GM23248 (cell line): ENCODE measurements at regions not wholly inside any gene's neighbourhood (a gene's known extent, or its start where the extent isn't known, plus 50 kb on each side); places are given as distances from the start of the nearest gene placed in this dataset.

Experiments used
- DNase-seq: peaks from one replicate; pipeline ENCODE4 v3.0.0-alpha.2; 2015
- H2AFZ ChIP-seq: fragments of 200-600 bp; sonication (generic); 2 replicates; pipeline ENCODE4 v1.6.1; 2016; ENCODE audit warnings: antibody characterized with exemption
- H3F3A ChIP-seq: fragments of 200-600 bp; sonication (generic); 2 replicates; pipeline ENCODE4 v1.6.1; 2016; ENCODE audit warnings: mild to moderate bottlenecking, antibody characterized with exemption, mixed run types; ENCODE audit not compliant: insufficient read depth
- H3K27ac ChIP-seq: fragments of 200-600 bp; sonication (generic); 2 replicates; pipeline ENCODE4 v1.5.1; 2016; ENCODE audit warnings: mild to moderate bottlenecking
- H3K27me3 ChIP-seq: fragments of 200-600 bp; sonication (generic); replicated peaks from 2 replicates; pipeline ENCODE4 v1.6.1; 2016; ENCODE audit warnings: mild to moderate bottlenecking; ENCODE audit not compliant: insufficient read depth
- H3K36me3 ChIP-seq: fragments of 200-600 bp; sonication (generic); 2 replicates; pipeline ENCODE4 v1.6.1; 2016; ENCODE audit warnings: low read depth, mild to moderate bottlenecking
- H3K4me1 ChIP-seq: fragments of 200-600 bp; sonication (generic); 2 replicates; pipeline ENCODE4 v1.6.1; 2016; ENCODE audit warnings: mild to moderate bottlenecking; ENCODE audit not compliant: insufficient read depth
- H3K4me2 ChIP-seq: fragments of 200-600 bp; sonication (generic); one replicate; pipeline ENCODE4 v1.6.1; 2016; ENCODE audit warnings: mild to moderate bottlenecking; ENCODE audit not compliant: unreplicated experiment
- H3K4me3 ChIP-seq: fragments of 200-600 bp; sonication (generic); 2 replicates; pipeline ENCODE4 v1.5.1; 2016; ENCODE audit warnings: mild to moderate bottlenecking
- H3K79me2 ChIP-seq: fragments of 200-600 bp; sonication (generic); 2 replicates; pipeline ENCODE4 v1.6.1; 2016; ENCODE audit warnings: mild to moderate bottlenecking; ENCODE audit not compliant: insufficient read depth
- H3K9ac ChIP-seq: fragments of 200-600 bp; sonication (generic); 2 replicates; pipeline ENCODE4 v1.6.1; 2016; ENCODE audit warnings: mild to moderate bottlenecking
- H3K9me2 ChIP-seq: fragments of 200-600 bp; sonication (generic); 2 replicates; pipeline ENCODE4 v1.6.1; 2016; ENCODE audit warnings: mixed run types, mild to moderate bottlenecking, moderate library complexity; ENCODE audit not compliant: insufficient read depth
- H3K9me3 ChIP-seq: fragments of 200-600 bp; sonication (generic); one replicate; pipeline ENCODE4 v1.6.1; 2017; ENCODE audit warnings: low read depth
- H4K20me1 ChIP-seq: fragments of 200-600 bp; sonication (generic); 2 replicates; pipeline ENCODE4 v1.6.0; 2016; ENCODE audit not compliant: insufficient read depth
- EZH2 ChIP-seq: fragments of 200-600 bp; sonication (generic); IDR thresholded peaks from 2 replicates; pipeline ENCODE4 v1.6.1; 2018; ENCODE audit warnings: antibody characterized with exemption, mild to moderate bottlenecking; ENCODE audit not compliant: insufficient read depth, poor library complexity, severe bottlenecking
- EZH2phosphoT487 ChIP-seq: fragments of 200-600 bp; sonication (generic); IDR thresholded peaks from 2 replicates; pipeline ENCODE4 v1.6.1; 2018; ENCODE audit warnings: antibody characterized with exemption, moderate library complexity, mild to moderate bottlenecking, low read depth; ENCODE audit not compliant: insufficient read depth
- WGBS, 2 experiments: methylation state at CpG; one replicate each; pipeline ENCODE4 v1.1.6; 2015 to 2017; ENCODE audit warnings: low lambda C conversion rate in 2 of 2, low coverage in 1 of 2; ENCODE audit errors: missing lambda C conversion rate in 2 of 2; 5-methylcytosine and 5-hydroxymethylcytosine counted together
- in situ Hi-C: fragments of 300-500 bp; cut with MboI; formaldehyde crosslinking; loops from 2 replicates; pipeline ENCODE4 v1.15.0; 2020

DNA sequence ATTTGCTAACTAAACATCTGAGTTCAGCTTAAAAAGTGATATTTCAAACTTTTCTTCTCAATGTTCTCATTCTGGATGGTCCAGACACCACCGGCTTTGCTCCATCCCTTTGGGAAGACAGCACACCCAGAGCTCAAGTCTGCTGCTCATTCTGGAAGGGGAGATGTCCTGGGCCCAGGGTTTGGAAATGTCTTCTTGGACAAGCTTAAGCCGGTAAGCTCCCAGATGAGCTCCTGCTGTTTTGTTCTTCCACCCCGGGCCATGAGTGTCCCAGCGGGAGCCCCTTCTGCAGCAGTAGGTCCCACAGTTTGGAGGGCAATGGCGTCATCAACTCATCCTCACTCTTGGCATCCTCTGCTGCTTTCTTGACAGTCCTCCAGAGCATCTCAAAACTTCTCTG is 105.2 kb downstream of the TMEM100 start:
- in situ Hi-C loops, result no loop called here
- 82 to 86% methylated on average over 5 of the region's 5 CpGs for WGBS, 2 experiments
- DNase-seq, result no peak

DNA sequence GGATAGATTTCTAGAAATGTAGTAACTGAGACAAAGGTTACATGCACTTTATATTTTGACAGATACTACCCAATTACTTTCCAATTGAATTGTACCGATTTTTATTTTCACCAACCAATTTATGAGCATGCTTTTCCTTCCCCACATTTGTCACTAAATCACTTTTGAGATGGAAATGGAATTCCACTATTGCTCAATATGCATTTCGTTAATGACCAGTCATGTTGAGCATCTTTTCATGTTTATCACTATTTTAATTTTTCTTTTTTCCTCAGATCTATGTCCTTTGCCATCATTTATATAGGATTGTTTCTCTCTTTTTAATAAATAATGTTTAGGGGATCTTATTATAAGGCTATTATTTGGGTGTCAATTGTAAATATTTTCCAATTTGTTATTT is 102.8 kb upstream of the SMIM36 start:
- Histone ChIP-seq H3F3A (no peaks in the 10 kb centered on the region), H4K20me1 (no peaks in the 10 kb centered on the region), H3K4me1 (no peaks in the 10 kb centered on the region), H3K36me3 (no peaks in the 10 kb centered on the region), H3K9ac (no peak overlapping the region), H3K4me2 (no peak overlapping the region), H3K9me2 (no peaks in the 10 kb centered on the region), H3K79me2 (no peaks in the 10 kb centered on the region), H3K9me3 (no peaks in the 10 kb centered on the region), H3K27me3 (no peaks in the 10 kb centered on the region), H3K27ac (no peak overlapping the region), H2AFZ (no peak overlapping the region), H3K4me3 (no peak overlapping the region)
- in situ Hi-C loops, result no loop called here
- 45 to 47% methylated on average over 2 of the region's 2 CpGs for WGBS, 2 experiments
- DNase-seq, result no peak
- TF ChIP-seq EZH2phosphoT487 (no peak), EZH2 (no peak)

More for the DNA sequence above, 105.2 kb downstream of the TMEM100 start:
- TF ChIP-seq EZH2phosphoT487 (no peak), EZH2 (no peak)
- Histone ChIP-seq H3K79me2 (no peaks in the 10 kb centered on the region), H3K27me3 (no peaks in the 10 kb centered on the region), H3K9me3 (no peaks in the 10 kb centered on the region), H3K9ac (no peak overlapping the region), H3K36me3 (no peaks in the 10 kb centered on the region), H2AFZ (no peak overlapping the region), H3K4me2 (no peak overlapping the region), H4K20me1 (no peaks in the 10 kb centered on the region), H3K4me1 (no peaks in the 10 kb centered on the region), H3K9me2 (no peaks in the 10 kb centered on the region), H3K27ac (no peak overlapping the region), H3K4me3 (no peak overlapping the region), H3F3A (no peaks in the 10 kb centered on the region)

GRCh38 chr17:55612691-55613141 is 101.5 kb upstream of the SMIM36 start:
- H2AFZ ChIP-seq, result no peak overlapping the region
- no peak for TF ChIP-seq EZH2
- no peak for TF ChIP-seq EZH2phosphoT487
- no peak overlapping the region for H3K9ac ChIP-seq
- no peaks in the 10 kb centered on the region for H4K20me1 ChIP-seq
- H3K79me2 ChIP-seq, result no peaks in the 10 kb centered on the region
- DNase-seq, result peak; percentile 13
- H3K4me2 ChIP-seq, result no peak overlapping the region
- in situ Hi-C loops, result no loop called here
- no peak overlapping the region for H3K4me3 ChIP-seq
- no peaks in the 10 kb centered on the region for H3K9me2 ChIP-seq
- no peaks in the 10 kb centered on the region for H3F3A ChIP-seq
- 26 to 29% methylated on average over 6 of the region's 6 CpGs for WGBS, 2 experiments
- H3K27me3 ChIP-seq, result no peaks in the 10 kb centered on the region
- H3K4me1 ChIP-seq, result peaks cover 6% of the 10 kb centered on the region
- no peaks in the 10 kb centered on the region for H3K9me3 ChIP-seq
- H3K27ac ChIP-seq, result no peak overlapping the region
- H3K36me3 ChIP-seq, result no peaks in the 10 kb centered on the region

DNA sequence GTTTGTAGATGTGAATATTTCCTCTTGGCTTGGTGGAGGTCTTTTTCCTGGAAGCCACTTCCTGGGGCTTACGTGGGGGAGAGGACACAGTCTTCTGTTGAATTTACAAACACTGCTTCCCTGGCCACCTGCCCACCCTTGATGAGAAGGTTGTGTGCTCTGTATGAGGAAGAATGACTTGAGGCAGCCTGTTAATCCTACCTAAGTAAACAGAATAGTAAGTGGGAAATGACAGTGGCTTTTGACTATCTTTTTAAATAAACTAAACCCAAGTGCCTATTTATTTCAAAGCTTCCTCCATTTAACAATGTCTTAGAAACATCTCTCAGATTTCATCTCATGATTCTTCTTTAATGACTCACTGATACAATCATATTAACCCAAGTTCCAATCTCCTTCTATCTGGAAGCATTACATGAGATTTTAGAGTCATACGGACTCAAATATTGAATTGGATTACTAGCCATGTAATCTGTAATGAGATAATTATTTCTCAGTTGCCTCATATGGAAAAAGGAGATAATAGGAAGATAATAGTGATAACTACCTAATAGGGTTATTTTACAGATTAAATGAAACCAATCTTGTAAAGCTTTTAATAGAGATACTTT is 96.6 kb upstream of the SMIM36 start:
- Histone ChIP-seq H3K36me3 (no peaks in the 10 kb centered on the region), H3F3A (no peaks in the 10 kb centered on the region), H3K9me2 (no peaks in the 10 kb centered on the region), H3K9me3 (no peaks in the 10 kb centered on the region), H3K4me3 (no peak overlapping the region), H3K27me3 (no peaks in the 10 kb centered on the region; the same call in 1 of the 2 replicates), H3K4me1 (peaks cover 8% of the 10 kb centered on the region), H4K20me1 (no peaks in the 10 kb centered on the region), H2AFZ (no peak overlapping the region), H3K4me2 (peak overlapping the region; percentile 11), H3K27ac (no peak overlapping the region), H3K79me2 (no peaks in the 10 kb centered on the region), H3K9ac (no peak overlapping the region)
- in situ Hi-C loops, result no loop called here
- TF ChIP-seq EZH2 (no peak), EZH2phosphoT487 (no peak)
- DNase-seq, result peak; percentile 29
- WGBS, 2 experiments, result 17 to 19% methylated on average over 2 of the region's 2 CpGs

- Histone ChIP-seq H3K36me3 (no peaks in the 10 kb centered on the region), H3K4me3 (no peak overlapping the region), H3K9ac (no peak overlapping the region), H3K27me3 (no peaks in the 10 kb centered on the region; the same call in 1 of the 2 replicates), H3K9me3 (no peaks in the 10 kb centered on the region), H2AFZ (no peak overlapping the region), H3F3A (no peaks in the 10 kb centered on the region), H3K4me2 (no peak overlapping the region), H3K79me2 (no peaks in the 10 kb centered on the region), H3K27ac (no peak overlapping the region), H3K4me1 (peaks cover 8% of the 10 kb centered on the region), H3K9me2 (no peaks in the 10 kb centered on the region), H4K20me1 (no peaks in the 10 kb centered on the region)
- 97 to 100% methylated on average over 1 of the region's 1 CpG for WGBS, 2 experiments
- TF ChIP-seq EZH2 (no peak), EZH2phosphoT487 (no peak)
- in situ Hi-C loops, result no loop called here
- DNase-seq, result no peak
These were observed 95.2 kb upstream of the SMIM36 start for GRCh38 chr17:55606488-55606815.
